ENCODE measurements at regions not wholly inside any gene's neighbourhood (a gene's known extent, or its start where the extent isn't known, plus 50 kb on each side); places are given as distances from the start of the nearest gene placed in this dataset.

DNA sequence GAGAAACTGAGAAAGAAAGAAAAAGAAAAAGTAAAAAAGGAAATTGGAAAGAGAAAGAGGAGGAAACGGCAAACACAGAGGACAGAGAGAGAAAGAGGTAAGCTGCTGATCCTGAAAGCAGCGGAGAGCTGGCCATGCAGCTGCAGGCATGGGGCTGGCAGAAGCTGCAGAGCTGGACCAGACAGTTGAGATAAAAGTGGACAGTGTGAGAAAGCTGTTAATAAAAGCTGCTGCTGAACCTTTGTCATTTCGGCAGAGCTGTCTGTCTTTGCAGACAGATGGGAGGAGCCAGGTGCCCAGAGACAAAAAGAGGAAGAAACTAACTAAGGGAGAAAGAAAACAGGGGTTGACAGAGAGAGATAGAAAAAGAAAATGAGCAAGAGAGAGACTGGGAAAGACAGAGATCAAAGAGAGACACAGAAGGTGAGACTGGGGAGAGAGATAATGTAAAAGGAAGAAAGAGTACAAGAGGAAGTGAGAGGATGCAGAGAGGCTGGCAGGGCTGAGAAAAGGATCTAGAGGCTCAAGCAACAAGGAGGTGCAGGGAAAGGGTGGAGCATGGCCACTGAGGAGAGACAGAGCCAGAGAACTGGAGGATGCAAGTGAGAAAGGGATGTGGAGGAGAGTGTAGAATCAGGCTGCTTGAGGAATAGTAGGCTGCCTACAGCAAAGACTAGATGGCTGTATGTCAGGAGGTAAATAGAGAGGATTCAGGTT, 376.8 kb upstream of the FGF16 start:
- TF ChIP-seq HDGF (IDR thresholded peaks at IDR 0.05; ENCODE audit: borderline replicate concordance) (no peak), CTBP1 (IDR thresholded peaks at IDR 0.05; ENCODE audit: borderline replicate concordance) (no peak), SUZ12 (IDR thresholded peaks at IDR 0.05) (no peak), L3MBTL2 (conservative IDR thresholded peaks at IDR 0.05) (no peak), SP1 (IDR thresholded peaks at IDR 0.05) (no peak)

All from HEK293T (cell line).